ENCODE measurements at regions not wholly inside any gene's neighbourhood (a gene's known extent, or its start where the extent isn't known, plus 50 kb on each side); places are given as distances from the start of the nearest gene placed in this dataset.

GRCh38 chr10:14459665-14460064 is 128.9 kb upstream of the FRMD4A start:
- POLR2A ChIA-PET, result no interaction called here
- Mint-ChIP-seq H3K27ac (ENCODE audit: unreplicated experiment) (no peak overlapping the region), H3K4me3 (ENCODE audit: unreplicated experiment) (no peak overlapping the region), H3K36me3 (ENCODE audit: insufficient read depth, unreplicated experiment) (no peaks in the 10 kb centered on the region), H3K4me1 (ENCODE audit: low read depth, unreplicated experiment) (no peaks in the 10 kb centered on the region), H3K9me3 (ENCODE audit: unreplicated experiment) (peaks cover 12% of the 10 kb centered on the region), H3K27me3 (ENCODE audit: insufficient read depth, unreplicated experiment) (peaks cover 4% of the 10 kb centered on the region)
- intact Hi-C loops (cut with micrococcal nuclease; ENCODE audit: unreplicated experiment), result loop anchor here (2.0 kb wide), 1 partner anchor 19 kb away; no protein-coding TSS in a partner anchor
- no peaks in the 10 kb centered on the region for H3K36me3 ChIP-seq (ENCODE audit: control insufficient read depth, insufficient read depth, low read length)
- H3K27me3 ChIP-seq (replicated peaks; ENCODE audit: control insufficient read depth, insufficient read depth, low read length), result no peaks in the 10 kb centered on the region
- H3K9me3 ChIP-seq, result peaks cover 4% of the 10 kb centered on the region; the same call in 1 of the 2 replicates
- no peaks in the 10 kb centered on the region for H3K4me1 ChIP-seq
- no peak overlapping the region for H3K4me3 ChIP-seq (ENCODE audit: low read depth, low read length)
- BruUV-seq (replicated peaks), result no TSS peak
- DNase-seq, result no peak
- TF ChIP-seq CTCF (IDR thresholded peaks at IDR 0.05; ENCODE audit: insufficient read depth in 1 of 2, low read depth in 1 of 2, low read length in 1 of 2, severe bottlenecking in 1 of 2, unreplicated experiment in 1 of 2), result no peak
- CTCF ChIA-PET, result no interaction called here

GRCh38 chr10:14456870-14457266 is 126.1 kb upstream of the FRMD4A start:
- peaks cover 12% of the 10 kb centered on the region for H3K9me3 Mint-ChIP-seq (ENCODE audit: unreplicated experiment)
- H3K36me3 ChIP-seq (ENCODE audit: control insufficient read depth, insufficient read depth, low read length), result no peaks in the 10 kb centered on the region
- H3K36me3 Mint-ChIP-seq (ENCODE audit: insufficient read depth, unreplicated experiment), result no peaks in the 10 kb centered on the region
- 0 out of 2 replicates have a peak, but pooled peaks cover 2% of the 10 kb centered on the region for H3K9me3 ChIP-seq
- no TSS peak for BruUV-seq (replicated peaks)
- no peak for DNase-seq
- intact Hi-C loops (cut with micrococcal nuclease; ENCODE audit: unreplicated experiment), result no loop called here
- H3K4me1 ChIP-seq, result no peaks in the 10 kb centered on the region
- no peak overlapping the region for H3K4me3 ChIP-seq (ENCODE audit: low read depth, low read length)
- H3K27me3 Mint-ChIP-seq (ENCODE audit: insufficient read depth, unreplicated experiment), result peaks cover 4% of the 10 kb centered on the region
- ChIA-PET POLR2A (no interaction called here), CTCF (no interaction called here)
- H3K27me3 ChIP-seq (replicated peaks; ENCODE audit: control insufficient read depth, insufficient read depth, low read length), result no peaks in the 10 kb centered on the region
- H3K27ac Mint-ChIP-seq (ENCODE audit: unreplicated experiment), result no peak overlapping the region
- H3K4me3 Mint-ChIP-seq (ENCODE audit: unreplicated experiment), result no peak overlapping the region
- no peaks in the 10 kb centered on the region for H3K4me1 Mint-ChIP-seq (ENCODE audit: low read depth, unreplicated experiment)
- no peak for TF ChIP-seq CTCF (IDR thresholded peaks at IDR 0.05; ENCODE audit: insufficient read depth in 1 of 2, low read depth in 1 of 2, low read length in 1 of 2, severe bottlenecking in 1 of 2, unreplicated experiment in 1 of 2)

- Mint-ChIP-seq H3K27ac (ENCODE audit: unreplicated experiment) (no peak overlapping the region), H3K9me3 (ENCODE audit: unreplicated experiment) (peaks cover 12% of the 10 kb centered on the region), H3K27me3 (ENCODE audit: insufficient read depth, unreplicated experiment) (peaks cover 4% of the 10 kb centered on the region), H3K36me3 (ENCODE audit: insufficient read depth, unreplicated experiment) (no peaks in the 10 kb centered on the region), H3K4me3 (ENCODE audit: unreplicated experiment) (no peak overlapping the region), H3K4me1 (ENCODE audit: low read depth, unreplicated experiment) (no peaks in the 10 kb centered on the region)
- no peak for DNase-seq
- Histone ChIP-seq H3K4me1 (no peaks in the 10 kb centered on the region), H3K4me3 (ENCODE audit: low read depth, low read length) (no peak overlapping the region), H3K9me3 (0 out of 2 replicates have a peak, but pooled peaks cover 2% of the 10 kb centered on the region), H3K27me3 (replicated peaks; ENCODE audit: control insufficient read depth, insufficient read depth, low read length) (no peaks in the 10 kb centered on the region), H3K36me3 (ENCODE audit: control insufficient read depth, insufficient read depth, low read length) (no peaks in the 10 kb centered on the region)
- TF ChIP-seq CTCF (IDR thresholded peaks at IDR 0.05; ENCODE audit: insufficient read depth in 1 of 2, low read depth in 1 of 2, low read length in 1 of 2, severe bottlenecking in 1 of 2, unreplicated experiment in 1 of 2), result no peak
- CTCF ChIA-PET, result no interaction called here
- no TSS peak for BruUV-seq (replicated peaks)
- POLR2A ChIA-PET, result no interaction called here
- intact Hi-C loops (cut with micrococcal nuclease; ENCODE audit: unreplicated experiment), result no loop called here
Observed at GRCh38 chr10:14456218-14456869, 125.6 kb upstream of the FRMD4A start.

Data from Caco-2 (cell line).